Natural killer cell (primary cell): ENCODE measurements at regions not wholly inside any gene's neighbourhood (a gene's known extent, or its start where the extent isn't known, plus 50 kb on each side); places are given as distances from the start of the nearest gene placed in this dataset.

ENCODE experiments used
- ATAC-seq, 3 donors: fragments of 150-1000 bp in 2 of 3; fragments of 200-7000 bp in 1 of 3; cut with Tn5 transposase; 1 replicate in 1 of 3; 2 replicates in 2 of 3; pipeline ENCODE4 v1.10.0; 2021; ENCODE audit warnings: mild to moderate bottlenecking in 2 of 3, moderate library complexity in 2 of 3
- DNase-seq, 2 donors: peaks; one replicate each; pipeline versions ENCODE4 v3.0.0 to v3.0.0-alpha.2; 2013 to 2021; ENCODE audit warnings: mixed read lengths in 1 of 2
- H3K27ac ChIP-seq: one replicate; pipeline ENCODE4 v1.5.1; 2013; ENCODE audit warnings: mild to moderate bottlenecking, low read length
- H3K27me3 ChIP-seq: one replicate; pipeline ENCODE4 v1.6.1; 2013; ENCODE audit warnings: low read length; ENCODE audit not compliant: control insufficient read depth, insufficient read depth
- H3K36me3 ChIP-seq: one replicate; pipeline ENCODE4 v1.6.1; 2013; ENCODE audit warnings: low read length; ENCODE audit not compliant: control insufficient read depth, insufficient read depth
- H3K4me1 ChIP-seq: one replicate; pipeline ENCODE4 v1.6.1; 2013; ENCODE audit warnings: low read length; ENCODE audit not compliant: control insufficient read depth, insufficient read depth
- H3K4me3 ChIP-seq: one replicate; pipeline ENCODE4 v1.5.1; 2013; ENCODE audit warnings: low read length
- H3K9me3 ChIP-seq: one replicate; pipeline ENCODE4 v1.6.1; 2013; ENCODE audit warnings: low read length; ENCODE audit not compliant: control insufficient read depth, insufficient read depth
- H3K27ac Mint-ChIP-seq, 2 donors: one replicate each; pipeline ENCODE4 v1.8.0; 2022; ENCODE audit warnings: mild to moderate bottlenecking in 2 of 2, mixed read lengths in 2 of 2, moderate library complexity in 1 of 2
- H3K27me3 Mint-ChIP-seq, 2 donors: one replicate each; pipeline ENCODE4 v1.8.0; 2022; ENCODE audit warnings: low read depth in 2 of 2, mixed read lengths in 2 of 2
- H3K36me3 Mint-ChIP-seq: one replicate; pipeline ENCODE4 v1.8.0; 2022; ENCODE audit warnings: mixed read lengths
- H3K4me1 Mint-ChIP-seq, 2 donors: one replicate each; pipeline ENCODE4 v1.8.0; 2022; ENCODE audit warnings: mixed read lengths in 2 of 2
- H3K4me3 Mint-ChIP-seq: one replicate; pipeline ENCODE4 v1.8.0; 2022; ENCODE audit warnings: mild to moderate bottlenecking, moderate library complexity, mixed read lengths
- H3K9me3 Mint-ChIP-seq, 2 donors: one replicate each; pipeline ENCODE4 v1.8.0; 2022; ENCODE audit warnings: mixed read lengths in 2 of 2
- CTCF ChIP-seq: fragments of 200-600 bp; IDR thresholded peaks from one replicate; pipeline ENCODE4 v1.8.0; 2022; ENCODE audit warnings: antibody characterized with exemption
- WGBS: methylation state at CpG from one replicate; pipeline ENCODE4 v1.1.7; 2013; ENCODE audit warnings: missing lambda C conversion rate; ENCODE audit not compliant: insufficient coverage; 5-methylcytosine and 5-hydroxymethylcytosine counted together
- intact Hi-C: fragments of 100-400 bp; cut with micrococcal nuclease; formaldehyde crosslinking; loops from one replicate; pipeline ENCODE4 v1.14.2; 2022

DNA sequence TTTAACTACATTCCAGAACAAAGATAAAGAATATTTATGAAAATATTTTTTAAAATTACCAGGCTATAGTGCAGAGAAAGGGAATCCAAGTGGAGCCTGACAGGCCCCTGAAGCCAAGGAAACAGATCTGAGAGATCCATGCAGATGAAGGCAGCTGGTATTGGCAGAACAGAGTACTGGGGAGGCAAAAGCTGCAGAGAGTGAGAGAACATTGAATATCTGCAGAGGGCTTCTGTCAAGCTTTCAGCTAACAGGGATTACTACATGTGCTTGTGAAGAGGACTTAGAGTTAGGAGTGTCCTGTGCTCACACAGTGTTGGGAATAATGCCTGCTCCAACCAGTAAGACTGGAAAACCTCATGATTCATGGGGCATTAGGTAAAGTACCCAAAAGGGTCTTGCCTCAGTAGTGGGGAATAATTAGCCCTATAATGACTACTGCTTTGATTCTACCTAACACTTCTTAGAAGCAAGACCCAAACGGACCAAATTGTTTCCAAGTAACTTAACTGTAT lies 657.2 kb downstream of the DHX35 start:
- peaks cover 0 to 4% of the 10 kb centered on the region in 2 donors for H3K9me3 Mint-ChIP-seq
- no peak overlapping the region for H3K27ac Mint-ChIP-seq
- H3K4me1 Mint-ChIP-seq: no peaks in the 10 kb centered on the region
- no peak overlapping the region for H3K27ac ChIP-seq
- no peaks in the 10 kb centered on the region for H3K27me3 ChIP-seq
- no peaks in the 10 kb centered on the region for H3K9me3 ChIP-seq
- no peaks in the 10 kb centered on the region for H3K4me1 ChIP-seq
- ATAC-seq (no peak), DNase-seq (no peak)
- no peaks in the 10 kb centered on the region for H3K27me3 Mint-ChIP-seq
- TF ChIP-seq CTCF: no peak
- no peaks in the 10 kb centered on the region for H3K36me3 Mint-ChIP-seq
- WGBS: 88% methylated on average over 1 of the region's 1 CpG
- H3K4me3 ChIP-seq: no peak overlapping the region
- intact Hi-C loops: no loop called here
- no peak overlapping the region for H3K4me3 Mint-ChIP-seq
- H3K36me3 ChIP-seq: no peaks in the 10 kb centered on the region

- H3K4me1 ChIP-seq: no peaks in the 10 kb centered on the region
- H3K36me3 ChIP-seq: no peaks in the 10 kb centered on the region
- no peak overlapping the region for H3K27ac ChIP-seq
- 10% methylated on average over 1 of the region's 3 CpGs for WGBS
- DNase-seq (no peak), ATAC-seq (no peak)
- no peaks in the 10 kb centered on the region for H3K4me1 Mint-ChIP-seq
- H3K27ac Mint-ChIP-seq: no peak overlapping the region
- no peaks in the 10 kb centered on the region for H3K36me3 Mint-ChIP-seq
- no peak overlapping the region for H3K4me3 Mint-ChIP-seq
- intact Hi-C loops: no loop called here
- no peaks in the 10 kb centered on the region for H3K9me3 ChIP-seq
- H3K27me3 Mint-ChIP-seq: no peaks in the 10 kb centered on the region
- peaks cover 7 to 16% of the 10 kb centered on the region in 2 donors for H3K9me3 Mint-ChIP-seq
- no peaks in the 10 kb centered on the region for H3K27me3 ChIP-seq
- no peak overlapping the region for H3K4me3 ChIP-seq
- no peak for TF ChIP-seq CTCF
These were observed 649.8 kb downstream of the DHX35 start for GRCh38 chr20:39611901-39612300.

DNA sequence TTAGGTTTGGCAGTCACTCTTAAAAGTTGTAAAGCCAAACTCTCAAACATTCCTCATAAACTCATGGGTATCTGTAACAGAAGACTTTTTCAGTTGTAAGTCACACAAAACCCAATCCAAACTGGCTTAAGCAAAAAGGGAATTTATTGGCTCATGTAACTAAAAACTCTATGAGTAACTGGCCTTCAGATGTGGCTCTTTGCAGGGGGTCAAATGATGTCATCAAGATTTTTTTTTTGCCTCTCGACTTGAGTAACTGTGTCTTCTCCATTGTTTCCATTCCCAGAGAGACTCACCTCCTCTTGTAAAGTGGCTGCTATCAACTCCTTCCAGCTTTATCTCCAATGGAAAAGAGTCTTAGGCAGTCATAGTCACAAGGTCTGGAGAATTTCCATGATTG lies 645.0 kb downstream of the DHX35 start:
- Mint-ChIP-seq H3K4me1 (no peaks in the 10 kb centered on the region), H3K27me3 (no peaks in the 10 kb centered on the region), H3K36me3 (no peaks in the 10 kb centered on the region), H3K9me3 (peaks cover 10 to 15% of the 10 kb centered on the region in 2 donors), H3K27ac (no peak overlapping the region), H3K4me3 (no peak overlapping the region)
- no peak overlapping the region for H3K27ac ChIP-seq
- no peak overlapping the region for H3K4me3 ChIP-seq
- ATAC-seq: no peak
- no peaks in the 10 kb centered on the region for H3K36me3 ChIP-seq
- DNase-seq: no peak
- H3K4me1 ChIP-seq: no peaks in the 10 kb centered on the region
- 40% methylated on average over 1 of the region's 1 CpG for WGBS
- TF ChIP-seq CTCF: no peak
- intact Hi-C loops: no loop called here
- no peaks in the 10 kb centered on the region for H3K27me3 ChIP-seq
- no peaks in the 10 kb centered on the region for H3K9me3 ChIP-seq

- Mint-ChIP-seq H3K4me3 (no peak overlapping the region), H3K27me3 (no peaks in the 10 kb centered on the region), H3K36me3 (no peaks in the 10 kb centered on the region), H3K9me3 (peaks cover 6 to 11% of the 10 kb centered on the region in 2 donors), H3K4me1 (no peaks in the 10 kb centered on the region), H3K27ac (no peak overlapping the region)
- no peak for DNase-seq
- WGBS: 85% methylated on average over 3 of the region's 3 CpGs
- Histone ChIP-seq H3K4me3 (no peak overlapping the region), H3K4me1 (no peaks in the 10 kb centered on the region), H3K9me3 (no peaks in the 10 kb centered on the region), H3K27ac (no peak overlapping the region), H3K27me3 (no peaks in the 10 kb centered on the region), H3K36me3 (no peaks in the 10 kb centered on the region)
- ATAC-seq: no peak
- TF ChIP-seq CTCF: no peak
- intact Hi-C loops: no loop called here
These were observed 643.8 kb downstream of the DHX35 start for GRCh38 chr20:39605908-39606307.
